GM19025 (cell line): ENCODE measurements at regions not wholly inside any gene's neighbourhood (a gene's known extent, or its start where the extent isn't known, plus 50 kb on each side); places are given as distances from the start of the nearest gene placed in this dataset.

Experiments
- ATAC-seq: cut with Tn5 transposase; IDR thresholded peaks from one replicate; pipeline ENCODE4 v1.9.1; 2021; ENCODE audit warnings: mild to moderate bottlenecking, low read depth, moderate library complexity; ENCODE audit not compliant: unreplicated experiment

GRCh38 chr13:25044071-25044470 lies 51.9 kb upstream of the PABPC3 start:
- ATAC-seq = no peak
